ENCODE measurements at regions not wholly inside any gene's neighbourhood (a gene's known extent, or its start where the extent isn't known, plus 50 kb on each side); places are given as distances from the start of the nearest gene placed in this dataset.

- TF ChIP-seq REST (IDR thresholded peaks at IDR 0.05; ENCODE audit: borderline replicate concordance in 1 of 2, low read depth in 1 of 2, low read length in 2 of 2), result no peak
- no peak for TF ChIP-seq KDM3A (CRISPR knock-in tag; IDR thresholded peaks at IDR 0.05; ENCODE audit: low read depth)
- no peak for TF ChIP-seq ZFP1 (CRISPR knock-in tag; IDR thresholded peaks at IDR 0.05)
- TF ChIP-seq SIX4 (CRISPR knock-in tag; IDR thresholded peaks at IDR 0.05), result no peak
- TF ChIP-seq ZKSCAN1 (IDR thresholded peaks at IDR 0.05; ENCODE audit: low read length), result no peak
- TF ChIP-seq ZNF407 (CRISPR knock-in tag; IDR thresholded peaks at IDR 0.05; ENCODE audit: not compliant biosample characterization), result no peak
- no peak for TF ChIP-seq NFIC (IDR thresholded peaks at IDR 0.05; ENCODE audit: low read length)
- no peak for TF ChIP-seq ZNF83 (CRISPR knock-in tag; IDR thresholded peaks at IDR 0.05; ENCODE audit: borderline replicate concordance)
Observed at GRCh38 chr4:160595646-160596045, 1492.8 kb downstream of the RAPGEF2 start (continued).
